HuH-7.5 (cell line): ENCODE measurements at regions not wholly inside any gene's neighbourhood (a gene's known extent, or its start where the extent isn't known, plus 50 kb on each side); places are given as distances from the start of the nearest gene placed in this dataset.
A peak's percentile ranks its signal among the peaks of the same experiment; 100 is the strongest.

Experiments
- DNase-seq: peaks from one replicate; pipeline ENCODE4 v3.0.0; 2011; ENCODE audit warnings: low spot score

DNA sequence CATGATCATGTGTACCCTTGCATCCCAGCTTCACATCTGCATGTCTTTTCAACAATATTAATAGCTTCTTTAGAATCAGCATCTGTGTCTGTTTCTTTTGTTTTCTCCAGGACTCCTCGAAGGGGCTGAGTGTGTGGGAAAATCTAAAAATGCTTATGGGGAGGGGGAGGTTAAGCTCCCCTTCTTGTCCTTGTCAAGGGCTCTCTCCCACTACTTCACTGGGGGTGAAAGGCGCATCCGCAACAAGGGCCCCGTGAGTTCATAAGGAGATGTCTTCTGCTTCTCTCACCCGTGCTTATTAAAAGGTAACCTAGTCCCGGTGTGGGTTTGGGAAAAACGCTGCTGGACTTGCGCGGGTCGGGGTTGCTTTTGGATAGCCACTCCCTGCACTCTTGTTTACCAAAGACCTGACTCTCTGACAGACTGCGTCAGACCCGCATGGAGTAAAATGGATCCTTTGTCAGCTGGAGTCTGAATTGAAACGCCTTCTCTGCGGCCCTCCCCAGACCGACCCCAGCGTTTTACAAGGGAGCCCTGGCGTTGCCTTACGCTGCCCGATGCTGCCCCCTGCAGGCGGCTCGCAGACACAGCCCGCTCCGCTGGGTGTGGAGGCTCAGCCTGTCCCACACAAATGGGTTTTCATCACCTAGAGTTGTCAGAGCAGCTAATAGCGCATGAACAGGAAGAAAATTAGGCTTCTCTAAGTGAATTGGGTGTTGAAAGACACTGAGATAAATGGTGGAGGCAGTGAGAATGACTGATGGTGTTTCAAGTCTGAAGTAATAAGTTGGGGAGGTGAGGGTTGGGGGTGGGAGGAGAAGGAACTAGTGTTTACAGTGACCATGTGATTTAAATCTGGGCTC is 53.8 kb downstream of the IER5 start:
- DNase-seq = peak; percentile 74

- DNase-seq = no peak
Observed at GRCh38 chr1:181143102-181143859, 54.8 kb downstream of the IER5 start.

DNA sequence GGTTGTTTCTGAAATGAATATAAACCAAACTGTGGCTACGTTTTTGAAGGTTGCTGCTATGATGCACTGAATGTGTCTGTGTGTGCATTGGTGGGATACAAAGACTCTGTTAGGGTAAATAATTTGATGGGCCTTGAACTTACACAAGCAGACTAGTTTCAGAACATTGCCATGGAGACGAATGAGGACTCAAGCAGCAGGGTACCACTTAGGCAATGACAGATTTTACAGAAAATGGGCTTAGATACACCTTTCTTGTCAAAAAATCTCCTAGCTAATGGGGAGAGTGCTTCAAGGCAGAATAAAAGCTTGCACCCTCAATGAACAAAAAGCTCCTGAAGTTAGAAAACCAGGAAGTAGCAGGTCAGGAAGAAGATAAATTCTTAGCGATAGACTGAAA is 55.7 kb downstream of the IER5 start:
- DNase-seq = no peak

DNA sequence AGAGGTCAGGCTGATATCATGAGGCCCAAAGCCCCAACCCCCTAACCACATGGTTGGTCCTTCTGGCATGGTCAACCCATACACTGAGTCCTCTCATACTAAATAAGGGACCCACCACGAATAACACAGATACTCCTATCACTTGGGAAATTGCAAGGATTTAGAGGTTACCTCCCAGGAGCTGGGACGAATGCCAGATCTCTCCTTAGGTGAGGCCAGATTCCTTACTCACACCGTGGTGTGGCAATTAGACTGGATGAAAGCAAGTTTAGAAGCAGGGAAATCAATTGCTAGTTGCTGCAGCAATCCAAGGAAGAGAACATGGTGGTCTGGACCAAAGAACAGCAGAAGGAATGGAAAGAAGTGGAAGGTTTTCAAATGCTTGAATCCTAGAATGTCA is 60.1 kb downstream of the IER5 start:
- DNase-seq = no peak

GRCh38 chr1:181149326-181150125 is 61.0 kb downstream of the IER5 start:
- DNase-seq = no peak

GRCh38 chr1:181150273-181150672 is 61.8 kb downstream of the IER5 start:
- no peak for DNase-seq

GRCh38 chr1:181150842-181151241 is 62.3 kb downstream of the IER5 start:
- no peak for DNase-seq

- no peak for DNase-seq
Observed at GRCh38 chr1:181151378-181152326, 63.2 kb downstream of the IER5 start.

- no peak for DNase-seq
Observed at GRCh38 chr1:181152892-181153633, 64.6 kb downstream of the IER5 start.

DNA sequence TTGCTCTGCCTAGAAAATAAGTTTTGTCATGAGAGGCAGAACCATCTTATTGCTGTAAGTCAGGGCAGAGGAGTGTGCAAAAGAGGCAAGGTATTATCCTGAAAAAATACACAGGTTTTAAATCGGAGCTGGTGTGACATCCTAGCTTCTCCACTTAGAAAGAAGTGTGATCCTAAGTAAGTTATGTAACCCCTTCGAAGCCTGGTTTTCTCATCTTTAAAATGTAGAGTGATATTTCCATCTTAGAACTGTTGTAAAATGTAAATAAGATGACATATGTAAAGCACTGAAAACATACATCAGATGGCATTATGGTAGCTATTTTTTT is 65.1 kb downstream of the IER5 start:
- no peak for DNase-seq

DNA sequence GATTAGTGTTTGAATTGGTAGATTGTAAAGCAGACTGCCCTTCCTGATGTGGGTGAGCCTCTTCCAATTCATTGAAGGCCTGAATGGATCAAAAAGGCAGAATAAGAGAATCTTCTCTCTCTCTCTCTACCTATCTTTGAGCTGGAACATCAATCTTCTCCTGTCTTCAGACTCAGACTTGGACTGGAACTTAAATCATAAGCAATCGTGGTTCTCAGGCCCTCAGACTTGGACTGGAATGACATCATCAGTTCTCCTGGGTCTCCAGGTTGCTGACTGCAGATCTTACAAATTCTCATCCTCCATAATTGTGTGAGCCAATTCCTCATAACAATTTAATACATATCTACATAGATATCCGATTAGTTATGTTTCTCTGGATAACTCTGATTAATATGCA is 66.8 kb downstream of the IER5 start:
- no peak for DNase-seq

GRCh38 chr1:181159451-181160140 is 71.1 kb downstream of the IER5 start:
- no peak for DNase-seq

DNA sequence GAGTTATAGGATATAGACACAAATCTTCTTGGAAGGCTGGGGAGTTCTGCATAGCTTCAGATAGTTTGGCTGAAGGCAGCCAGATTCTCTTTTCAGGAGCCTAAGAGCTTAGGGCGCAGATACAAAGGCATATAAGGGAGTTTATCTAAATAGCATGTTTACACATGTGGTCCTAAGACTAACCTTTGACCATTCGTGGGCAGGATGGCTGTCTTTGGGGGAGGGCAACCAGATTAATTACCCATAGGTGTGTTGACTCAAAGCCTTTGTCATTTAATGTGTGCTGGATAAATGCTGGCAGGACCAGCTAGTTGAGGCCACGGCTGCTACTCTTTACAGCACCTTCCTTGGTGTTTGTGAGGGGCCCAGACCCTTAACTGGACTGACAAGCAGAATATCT is 71.8 kb downstream of the IER5 start:
- no peak for DNase-seq

- DNase-seq = no peak
Observed at GRCh38 chr1:181160998-181161870, 72.7 kb downstream of the IER5 start.

- DNase-seq = no peak
Observed at GRCh38 chr1:181163662-181164061, 75.2 kb downstream of the IER5 start.

DNA sequence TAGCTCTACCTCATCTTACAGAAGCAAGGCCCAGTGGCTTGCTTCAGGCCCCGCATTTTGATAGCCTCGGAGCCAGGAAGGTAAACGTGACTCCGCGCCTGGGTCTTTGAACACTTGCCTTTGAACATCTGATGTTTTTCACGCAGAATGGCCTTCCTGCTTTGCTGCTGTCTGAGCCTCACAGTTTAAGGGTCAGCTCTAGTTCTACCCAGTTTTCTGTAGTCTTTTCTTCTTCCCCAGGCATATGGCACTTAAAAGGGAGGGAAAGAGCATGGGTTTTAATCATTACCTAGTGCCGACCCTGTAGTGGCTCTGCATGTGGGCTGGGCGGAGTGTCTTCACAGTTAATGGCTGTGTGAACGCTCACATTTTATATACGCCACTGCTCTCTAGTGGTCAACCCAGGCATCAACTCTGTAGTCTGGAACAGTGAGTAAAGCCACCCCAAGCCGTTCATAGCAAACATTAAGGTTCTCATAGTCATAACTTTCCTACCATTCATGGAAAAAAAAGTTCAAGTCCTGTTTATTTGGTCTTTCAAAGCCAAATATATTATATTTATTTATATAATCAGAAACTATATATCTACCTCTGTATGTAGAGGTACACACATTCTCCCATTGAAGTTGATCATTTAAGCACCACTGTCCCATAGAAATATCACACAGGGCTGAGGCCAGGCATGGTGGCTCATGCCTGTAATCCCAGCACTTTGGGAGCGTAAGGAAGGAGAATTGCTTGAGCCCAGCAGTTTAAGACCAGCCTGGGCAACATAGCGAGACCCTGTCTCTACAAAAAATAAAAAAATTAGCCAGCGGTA is 78.1 kb downstream of the IER5 start:
- DNase-seq = peak; percentile 47

- DNase-seq = no peak
Observed at GRCh38 chr1:181169281-181169865, 80.9 kb downstream of the IER5 start.

GRCh38 chr1:181170194-181170593 is 81.7 kb downstream of the IER5 start:
- no peak for DNase-seq
